GM23338 (cell line): ENCODE measurements at regions not wholly inside any gene's neighbourhood (a gene's known extent, or its start where the extent isn't known, plus 50 kb on each side); places are given as distances from the start of the nearest gene placed in this dataset.

Experiments used
- CTCF ChIP-seq, 2 experiments: fragments of 200-600 bp in 1 of 2; sonication (generic) in 1 of 2; conservative IDR thresholded peaks; 2 replicates each; pipeline versions ENCODE4 v1.5.1 to v1.6.1; 2016 to 2017; ENCODE audit warnings: antibody characterized with exemption in 2 of 2, low read depth in 2 of 2, mild to moderate bottlenecking in 2 of 2, moderate library complexity in 1 of 2
- POLR2AphosphoS5 ChIP-seq: IDR thresholded peaks from 2 replicates; pipeline ENCODE4 v1.6.1; 2016; ENCODE audit warnings: antibody characterized with exemption, low read depth

DNA sequence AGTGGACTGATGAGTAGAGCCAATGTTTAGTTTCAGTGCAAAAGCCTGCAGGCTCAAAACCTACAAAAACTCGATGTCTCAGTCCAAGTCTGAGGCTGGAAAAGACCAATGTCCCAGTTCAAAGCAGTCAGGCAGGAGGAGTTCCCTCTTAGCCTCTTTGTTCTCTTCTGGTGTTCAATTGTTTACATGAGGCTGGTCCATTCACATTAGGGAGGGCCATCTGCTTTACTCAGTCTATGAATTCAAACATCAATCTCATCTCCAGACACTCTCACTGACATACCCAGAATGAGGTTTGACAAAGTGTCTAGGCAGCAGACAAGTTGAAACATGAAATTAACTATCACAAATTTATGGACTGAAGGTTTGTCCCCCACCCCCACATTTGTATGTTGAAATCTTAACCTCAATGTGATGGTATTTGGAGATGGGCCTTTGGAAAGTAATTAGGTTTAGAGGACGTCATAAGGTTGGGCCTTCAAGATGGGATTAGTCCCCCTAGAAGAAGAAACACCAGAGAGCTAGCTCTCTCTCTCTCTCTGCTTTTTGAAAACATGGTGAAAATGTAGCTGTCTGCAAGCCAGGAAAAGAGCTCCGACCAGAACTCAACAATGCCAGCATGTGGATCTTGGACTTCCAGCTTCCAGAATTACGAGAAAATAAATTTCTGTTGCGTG lies 438.5 kb upstream of the RGMA start:
- no peak for TF ChIP-seq CTCF (conservative IDR thresholded peaks at IDR 0.05; ENCODE audit: low read depth in 2 of 2)
- TF ChIP-seq POLR2AphosphoS5: no peak
